ENCODE measurements at regions not wholly inside any gene's neighbourhood (a gene's known extent, or its start where the extent isn't known, plus 50 kb on each side); places are given as distances from the start of the nearest gene placed in this dataset.

DNA sequence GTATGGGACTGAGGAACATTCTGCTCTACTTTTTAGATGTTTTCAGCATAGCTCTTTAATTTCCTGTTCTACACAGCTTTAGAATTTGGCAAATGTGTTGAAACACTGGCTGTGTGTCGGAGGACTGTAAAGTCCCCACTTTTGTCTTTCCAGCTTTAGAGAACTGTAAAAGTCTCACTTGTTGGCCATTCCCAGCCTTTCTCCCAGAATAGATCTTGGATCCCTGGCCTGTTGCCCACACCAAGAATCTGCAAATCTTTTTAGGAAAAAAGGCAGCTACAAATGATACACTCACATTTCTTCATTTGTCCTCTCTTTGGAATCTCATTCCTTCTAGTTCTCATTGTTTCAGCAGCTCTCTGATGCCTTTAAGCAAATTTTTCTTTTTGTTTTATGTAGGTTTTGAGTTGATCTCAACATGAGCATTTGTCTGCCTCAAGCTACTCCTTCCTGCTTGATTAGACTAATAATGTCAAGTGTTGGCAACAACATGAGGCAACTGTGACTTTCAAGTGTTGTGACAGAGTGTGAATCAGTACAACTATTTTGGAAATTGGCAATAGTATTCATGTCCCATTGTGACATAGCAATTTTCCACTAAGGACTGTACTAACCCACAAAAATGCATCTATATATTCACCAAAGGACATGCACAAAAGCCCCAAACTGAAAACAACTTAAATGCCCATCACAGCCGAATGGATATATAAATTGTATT, 610.8 kb downstream of the EPHA4 start:
- no peak overlapping the region for H2BK15ac ChIP-seq (ENCODE audit: low read depth, low read length)
- H3K9ac ChIP-seq (ENCODE audit: extremely low read depth, insufficient read length, low read length) = no peak overlapping the region
- no peak overlapping the region for H4K91ac ChIP-seq (ENCODE audit: insufficient read length, low read depth, low read length)
- H3K14ac ChIP-seq (ENCODE audit: insufficient read depth, low read length) = no peak overlapping the region
- Mint-ChIP-seq H3K27me3 (ENCODE audit: low read depth) (no peaks in the 10 kb centered on the region), H3K9me3 (no peaks in the 10 kb centered on the region), H3K4me1 (peaks cover 5 to 7% of the 10 kb centered on the region in 2 experiments), H3K27ac (peak overlapping the region in 1 of 3 experiments; percentile 74; a peak in 1 of 7 replicates), H3K4me3 (no peak overlapping the region), H3K36me3 (ENCODE audit: insufficient read depth in 1 of 3, low read depth in 3 of 3) (no peaks in the 10 kb centered on the region; a peak in 1 of 7 replicates)
- no peak overlapping the region for H2BK120ac ChIP-seq (ENCODE audit: low read depth, low read length, poor library complexity, severe bottlenecking)
- H3K4me1 ChIP-seq (ENCODE audit: insufficient read depth, low read length) = no peaks in the 10 kb centered on the region
- H4K20me1 ChIP-seq (ENCODE audit: control insufficient read depth, insufficient read depth, insufficient read length) = no peaks in the 10 kb centered on the region
- H3K56ac ChIP-seq (ENCODE audit: insufficient read length, low read depth, low read length) = no peak overlapping the region
- TF ChIP-seq, protein P1, sequence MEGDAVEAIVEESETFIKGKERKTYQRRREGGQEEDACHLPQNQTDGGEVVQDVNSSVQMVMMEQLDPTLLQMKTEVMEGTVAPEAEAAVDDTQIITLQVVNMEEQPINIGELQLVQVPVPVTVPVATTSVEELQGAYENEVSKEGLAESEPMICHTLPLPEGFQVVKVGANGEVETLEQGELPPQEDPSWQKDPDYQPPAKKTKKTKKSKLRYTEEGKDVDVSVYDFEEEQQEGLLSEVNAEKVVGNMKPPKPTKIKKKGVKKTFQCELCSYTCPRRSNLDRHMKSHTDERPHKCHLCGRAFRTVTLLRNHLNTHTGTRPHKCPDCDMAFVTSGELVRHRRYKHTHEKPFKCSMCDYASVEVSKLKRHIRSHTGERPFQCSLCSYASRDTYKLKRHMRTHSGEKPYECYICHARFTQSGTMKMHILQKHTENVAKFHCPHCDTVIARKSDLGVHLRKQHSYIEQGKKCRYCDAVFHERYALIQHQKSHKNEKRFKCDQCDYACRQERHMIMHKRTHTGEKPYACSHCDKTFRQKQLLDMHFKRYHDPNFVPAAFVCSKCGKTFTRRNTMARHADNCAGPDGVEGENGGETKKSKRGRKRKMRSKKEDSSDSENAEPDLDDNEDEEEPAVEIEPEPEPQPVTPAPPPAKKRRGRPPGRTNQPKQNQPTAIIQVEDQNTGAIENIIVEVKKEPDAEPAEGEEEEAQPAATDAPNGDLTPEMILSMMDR (conservative IDR thresholded peaks at IDR 0.05) = no peak
- no peak overlapping the region for H3K18ac ChIP-seq (ENCODE audit: insufficient read length, low read depth, low read length)
- WGBS (ENCODE audit: extremely low coverage, insufficient read length, low lambda C conversion rate) = no CpG with 5 or more reads among the region's 2 CpGs
- H3K27ac ChIP-seq (ENCODE audit: insufficient read length, low read depth, low read length) = no peak overlapping the region
- H3K79me2 ChIP-seq (ENCODE audit: insufficient read depth, low read length) = no peaks in the 10 kb centered on the region
- no peak overlapping the region for H2AFZ ChIP-seq (ENCODE audit: low read length)
- H3K9me3 ChIP-seq (ENCODE audit: control insufficient read depth, low read depth, low read length) = no peaks in the 10 kb centered on the region
- no peak overlapping the region for H2BK12ac ChIP-seq (ENCODE audit: insufficient read length, low read depth, low read length)
- no peak overlapping the region for H3K4ac ChIP-seq (ENCODE audit: low read depth, low read length)
- no peaks in the 10 kb centered on the region for H3K27me3 ChIP-seq (ENCODE audit: insufficient read depth, low read length)
- DNase-seq = no peak
- no peak overlapping the region for H2BK20ac ChIP-seq (ENCODE audit: low read depth, low read length, poor library complexity, severe bottlenecking)
- no peak overlapping the region for H2AK5ac ChIP-seq (ENCODE audit: insufficient read length, low read length)
- no peak overlapping the region for H4K5ac ChIP-seq (ENCODE audit: insufficient read length, low read depth, low read length)
- H3T11ph ChIP-seq (ENCODE audit: low read length) = no peak overlapping the region
- no peaks in the 10 kb centered on the region for H3K23me2 ChIP-seq (ENCODE audit: insufficient read length, low read depth, low read length, poor library complexity, severe bottlenecking)
- no peak overlapping the region for H3K4me2 ChIP-seq (ENCODE audit: insufficient read depth, insufficient read length, low read length)
- no peaks in the 10 kb centered on the region for H3K79me1 ChIP-seq (ENCODE audit: insufficient read depth, low read depth, low read length, poor library complexity, severe bottlenecking)
- no peak overlapping the region for H2BK5ac ChIP-seq (ENCODE audit: insufficient read length, low read length)
- no peak overlapping the region for H3K23ac ChIP-seq (ENCODE audit: insufficient read length, low read depth, low read length)
- no peak overlapping the region for H4K8ac ChIP-seq (replicated peaks; ENCODE audit: insufficient read length, low read depth, low read length)
